Stimulated activated CD4-positive, alpha-beta T cell treated with anti-CD3 and anti-CD28 coated beads, TNF-alpha, amount 100 ng/mL, for 48 hours (primary cell): ENCODE measurements at regions not wholly inside any gene's neighbourhood (a gene's known extent, or its start where the extent isn't known, plus 50 kb on each side); places are given as distances from the start of the nearest gene placed in this dataset.

Source experiments
- DNase-seq, 3 donors: peaks; one replicate each; pipeline ENCODE4 v3.0.0-alpha.2; 2020; ENCODE audit warnings: low read depth in 3 of 3

- no peak for DNase-seq
Observed at GRCh38 chr7:10684606-10685005, 289.1 kb upstream of the PHF14 start.

- DNase-seq: no peak
Observed at GRCh38 chr7:10685040-10685439, 288.6 kb upstream of the PHF14 start.

GRCh38 chr7:10688544-10688943 is 285.1 kb upstream of the PHF14 start:
- DNase-seq: no peak

- no peak for DNase-seq
Observed at GRCh38 chr7:10696064-10696463, 277.6 kb upstream of the PHF14 start.

- DNase-seq: no peak
Observed at GRCh38 chr7:10703059-10703458, 270.6 kb upstream of the PHF14 start.

GRCh38 chr7:10703981-10704380 is 269.7 kb upstream of the PHF14 start:
- DNase-seq: no peak

GRCh38 chr7:10704653-10705052 is 269.0 kb upstream of the PHF14 start:
- no peak for DNase-seq

- no peak for DNase-seq
Observed at GRCh38 chr7:10706875-10707493, 266.7 kb upstream of the PHF14 start.

GRCh38 chr7:10707519-10707918 is 266.2 kb upstream of the PHF14 start:
- no peak for DNase-seq

GRCh38 chr7:10708447-10708846 is 265.2 kb upstream of the PHF14 start:
- no peak for DNase-seq

GRCh38 chr7:10718768-10719167 is 254.9 kb upstream of the PHF14 start:
- no peak for DNase-seq

- DNase-seq: no peak
Observed at GRCh38 chr7:10720042-10720441, 253.6 kb upstream of the PHF14 start.

GRCh38 chr7:10721289-10721688 is 252.4 kb upstream of the PHF14 start:
- DNase-seq: no peak

- DNase-seq: no peak
Observed at GRCh38 chr7:10723832-10724231, 249.8 kb upstream of the PHF14 start.

GRCh38 chr7:10724449-10724848 is 249.2 kb upstream of the PHF14 start:
- DNase-seq: no peak

- no peak for DNase-seq
Observed at GRCh38 chr7:10727636-10728035, 246.0 kb upstream of the PHF14 start.

GRCh38 chr7:10731253-10731773 is 242.4 kb upstream of the PHF14 start:
- no peak for DNase-seq

- DNase-seq: no peak
Observed at GRCh38 chr7:10733747-10734146, 239.9 kb upstream of the PHF14 start.

GRCh38 chr7:10734595-10734994 is 239.1 kb upstream of the PHF14 start:
- no peak for DNase-seq

- no peak for DNase-seq
Observed at GRCh38 chr7:10739401-10739800, 234.3 kb upstream of the PHF14 start.

- no peak for DNase-seq
Observed at GRCh38 chr7:10740805-10741204, 232.9 kb upstream of the PHF14 start.

GRCh38 chr7:10756981-10757380 is 216.7 kb upstream of the PHF14 start:
- no peak for DNase-seq

- no peak for DNase-seq
Observed at GRCh38 chr7:10759120-10759519, 214.6 kb upstream of the PHF14 start.

GRCh38 chr7:10767771-10768170 is 205.9 kb upstream of the PHF14 start:
- no peak for DNase-seq
